ENCODE measurements at regions not wholly inside any gene's neighbourhood (a gene's known extent, or its start where the extent isn't known, plus 50 kb on each side); places are given as distances from the start of the nearest gene placed in this dataset.

GRCh38 chr20:59405226-59406200, 105.1 kb downstream of the EDN3 start (continued):
- no peak for TF ChIP-seq ZNF696 (CRISPR knock-in tag; conservative IDR thresholded peaks at IDR 0.05)
- TF ChIP-seq WHSC1 (IDR thresholded peaks at IDR 0.05; ENCODE audit: low read length): no peak

GRCh38 chr20:59406446-59406845, 106.0 kb downstream of the EDN3 start:
- FAIRE-seq: no peak
- Histone ChIP-seq H3K36me3 (ENCODE audit: control insufficient read depth, insufficient read depth, low read length) (no peaks in the 10 kb centered on the region), H3K9me1 (ENCODE audit: control insufficient read depth, insufficient read depth, low read length) (no peaks in the 10 kb centered on the region), H3K79me2 (ENCODE audit: control insufficient read depth, insufficient read depth, low read length) (no peaks in the 10 kb centered on the region), H3K27ac (ENCODE audit: extremely low read depth, low read depth, low read length) (no peak overlapping the region), H3K27me3 (ENCODE audit: control insufficient read depth in 2 of 2, insufficient read depth in 2 of 2, low read length in 2 of 2) (peaks cover 17 to 61% of the 10 kb centered on the region in 2 experiments; a peak in 4 of 5 replicates), H2AFZ (ENCODE audit: low read depth, low read length) (no peak overlapping the region), H3K9me3 (replicated peaks; ENCODE audit: control insufficient read depth, insufficient read depth, low read depth, low read length) (no peaks in the 10 kb centered on the region), H3K9ac (ENCODE audit: insufficient read depth in 1 of 2, low read depth in 2 of 2, low read length in 2 of 2) (no peak overlapping the region), H3K4me2 (ENCODE audit: insufficient read depth, low read length) (no peak overlapping the region), H3K4me3 (no peak overlapping the region), H4K20me1 (replicated peaks; ENCODE audit: control insufficient read depth, insufficient read depth, low read length) (peaks cover 6% of the 10 kb centered on the region; the same call in 1 of the 2 replicates), H3K4me1 (replicated peaks in 1 of 2; ENCODE audit: control insufficient read depth in 2 of 2, insufficient read depth in 2 of 2, low read length in 2 of 2) (peaks cover 0 to 9% of the 10 kb centered on the region in 2 experiments; a peak in 2 of 5 replicates)
- TF ChIP-seq ZNF12 (CRISPR knock-in tag; IDR thresholded peaks at IDR 0.05): no peak
- no peak for TF ChIP-seq MLX (CRISPR knock-in tag; conservative IDR thresholded peaks at IDR 0.05)
- TF ChIP-seq ZNF121 (CRISPR knock-in tag; conservative IDR thresholded peaks at IDR 0.05): no peak
- no peak for TF ChIP-seq DACH1 (IDR thresholded peaks at IDR 0.05; ENCODE audit: partially characterized antibody)
- TF ChIP-seq FOSL1 (tag; conservative IDR thresholded peaks at IDR 0.05): no peak
- no peak for TF ChIP-seq MBD2 (IDR thresholded peaks at IDR 0.05; ENCODE audit: borderline replicate concordance, low read depth)
- no peak for TF ChIP-seq NCOA4 (IDR thresholded peaks at IDR 0.05; ENCODE audit: partially characterized antibody)
- no peak for TF ChIP-seq ZNF449 (CRISPR knock-in tag; IDR thresholded peaks at IDR 0.05)
- ChIA-PET POLR2A (no interaction called here), CTCF (ENCODE audit: low intra/inter-chr PET ratio) (no interaction called here)
- ATAC-seq: no peak
- 3% methylated on average over 4 of the region's 4 CpGs for WGBS (ENCODE audit: insufficient coverage, low coverage, missing lambda C conversion rate)
- intact Hi-C loops (cut with micrococcal nuclease): loop anchor here (5.0 kb wide), 1 partner anchor 184 kb away; no protein-coding TSS in a partner anchor
- no TSS peak for BruUV-seq (replicated peaks)
- DNase-seq (ENCODE audit: extremely low read depth in 1 of 4, low spot score in 3 of 4): no peak
- in situ Hi-C loops (cut with MboI): no loop called here

All from K562 (cell line).